GM21447 (cell line): ENCODE measurements at regions not wholly inside any gene's neighbourhood (a gene's known extent, or its start where the extent isn't known, plus 50 kb on each side); places are given as distances from the start of the nearest gene placed in this dataset.

Source experiments
- ATAC-seq: cut with Tn5 transposase; IDR thresholded peaks from one replicate; pipeline ENCODE4 v1.9.1; 2021; ENCODE audit not compliant: unreplicated experiment

DNA sequence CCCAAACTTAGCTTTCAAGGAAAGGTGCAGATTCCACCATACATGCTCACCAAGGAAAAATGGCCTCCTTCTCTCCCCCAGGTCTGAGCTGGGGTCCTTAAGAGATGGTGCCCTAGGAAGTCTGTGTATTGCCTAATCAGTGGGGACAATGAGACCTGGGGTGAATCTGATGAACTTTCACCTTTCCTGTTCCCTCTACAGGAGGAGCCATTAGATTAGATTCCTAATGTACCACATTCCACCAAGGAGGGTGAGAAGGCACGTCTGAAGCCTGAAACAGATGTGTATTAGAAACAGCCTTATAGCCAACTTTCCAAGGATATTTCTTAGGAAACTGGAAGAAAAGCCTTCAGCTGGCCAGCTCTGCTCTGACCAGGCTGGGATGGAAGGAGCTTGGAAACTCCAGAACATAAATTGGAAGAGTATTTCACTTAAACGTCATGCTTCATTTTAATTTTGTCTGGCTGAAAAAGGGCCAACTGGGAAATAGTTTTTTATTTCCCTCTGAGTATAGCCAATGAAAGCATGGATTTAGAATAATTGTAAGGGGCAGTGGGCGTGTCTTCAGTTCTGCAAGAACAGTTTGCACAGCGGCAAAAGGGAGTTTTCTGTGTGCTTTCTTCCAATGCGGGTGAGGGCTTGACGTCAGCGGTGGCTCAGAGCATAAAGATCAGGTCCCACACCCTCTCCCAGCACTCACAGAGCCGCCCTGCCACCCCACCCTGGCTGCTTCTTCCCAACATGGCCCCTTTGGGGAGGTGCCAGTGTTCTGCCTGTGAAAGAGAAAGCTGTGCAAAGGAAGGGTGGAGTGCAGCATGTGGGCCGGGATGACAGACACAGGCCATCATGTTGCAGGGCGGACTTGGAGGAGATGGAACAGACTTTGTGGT lies 210.9 kb downstream of the ESM1 start:
- no peak for ATAC-seq

DNA sequence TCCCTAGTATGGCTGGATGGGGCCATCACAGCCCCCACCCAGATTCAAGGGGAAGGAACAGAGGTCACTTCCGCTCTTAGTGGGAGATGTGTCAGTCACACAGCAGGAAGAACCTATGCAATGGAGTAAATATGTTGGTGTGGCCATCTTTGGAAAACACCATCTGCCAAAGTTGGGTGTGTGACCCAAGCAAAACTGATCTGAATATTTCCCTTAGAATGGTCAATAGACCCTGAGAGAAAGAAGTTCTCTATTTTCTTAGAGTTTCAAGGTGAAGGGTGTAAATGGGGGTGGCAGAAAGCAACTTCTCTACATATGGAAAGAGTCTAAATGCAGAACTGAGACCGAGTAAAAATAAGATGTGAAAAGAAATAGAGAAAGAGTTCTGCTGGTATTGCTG lies 212.7 kb downstream of the ESM1 start:
- no peak for ATAC-seq

DNA sequence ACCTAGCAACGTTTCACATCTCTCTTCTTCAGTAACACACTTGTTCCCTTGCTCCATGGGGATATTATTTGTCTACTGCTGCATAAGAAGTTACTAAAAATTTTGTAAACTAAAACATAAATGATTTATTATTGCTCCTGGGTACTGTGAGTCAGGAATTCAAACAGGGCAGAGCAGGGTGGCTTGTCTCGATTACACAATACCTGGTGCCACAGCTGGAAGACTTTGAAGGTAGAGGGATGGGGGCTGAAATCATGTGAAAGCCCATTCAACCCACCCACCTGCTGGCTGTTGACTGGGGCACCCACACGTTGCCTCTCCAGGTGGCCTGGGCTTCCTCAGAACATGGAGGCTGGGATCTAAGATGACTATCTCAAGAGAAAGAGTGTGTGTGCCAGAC lies 213.2 kb downstream of the ESM1 start:
- ATAC-seq, result no peak

DNA sequence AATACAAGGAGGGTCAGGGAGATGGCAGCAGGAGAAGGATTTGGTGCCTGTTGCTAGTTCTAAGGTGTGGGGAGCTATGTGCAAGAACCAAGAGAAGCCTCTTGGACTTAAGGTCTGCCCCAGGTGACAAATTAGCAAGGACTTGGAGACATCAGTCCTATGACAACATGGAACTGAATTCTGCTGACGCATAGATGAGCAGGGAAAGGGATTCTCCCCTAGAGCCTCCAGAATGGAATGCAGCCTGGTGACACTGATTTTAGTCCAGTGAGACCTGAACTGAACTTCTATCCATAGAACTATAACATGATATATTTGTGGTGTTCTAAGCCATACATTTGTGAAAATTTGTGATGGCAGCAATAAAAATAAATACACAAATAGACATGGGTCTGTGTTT lies 215.6 kb downstream of the ESM1 start:
- no peak for ATAC-seq

DNA sequence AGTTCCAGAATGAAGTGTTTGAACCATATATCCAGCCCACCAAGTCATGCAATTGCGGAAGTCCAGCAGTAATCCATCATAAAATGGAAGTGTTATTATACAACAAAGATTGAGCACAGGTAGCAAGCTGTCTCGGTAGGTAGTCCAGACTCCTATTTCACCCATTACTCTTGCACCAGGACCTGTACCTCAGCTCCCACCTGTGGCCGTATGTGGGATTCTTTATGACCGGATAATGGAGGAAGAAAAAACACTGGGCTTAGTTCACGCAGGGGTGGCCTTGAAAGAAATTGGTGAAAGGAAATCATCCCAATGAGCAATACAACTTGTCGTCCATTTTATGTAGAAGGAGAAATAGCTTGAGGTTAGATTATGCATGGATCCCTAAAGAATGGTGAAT lies 216.3 kb downstream of the ESM1 start:
- no peak for ATAC-seq

DNA sequence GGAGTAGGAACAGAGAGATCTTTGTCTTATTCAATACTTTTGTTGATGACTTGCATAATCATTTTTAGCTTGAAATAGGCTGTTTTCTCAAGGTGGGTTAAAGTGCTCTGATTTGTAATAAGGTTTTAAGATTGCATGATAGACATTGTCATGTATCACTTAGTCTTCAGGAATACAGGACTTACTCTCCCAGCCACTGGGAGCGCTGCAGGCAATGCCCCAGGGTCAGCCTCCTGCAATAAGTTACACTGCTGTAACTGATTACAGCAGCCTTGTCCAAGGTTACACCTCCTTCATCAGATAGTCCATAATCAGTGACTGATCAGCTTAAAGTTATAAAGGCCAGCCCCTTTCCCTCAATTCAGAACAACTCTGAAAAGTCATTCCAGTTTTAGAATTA lies 218.6 kb downstream of the ESM1 start:
- ATAC-seq, result no peak

DNA sequence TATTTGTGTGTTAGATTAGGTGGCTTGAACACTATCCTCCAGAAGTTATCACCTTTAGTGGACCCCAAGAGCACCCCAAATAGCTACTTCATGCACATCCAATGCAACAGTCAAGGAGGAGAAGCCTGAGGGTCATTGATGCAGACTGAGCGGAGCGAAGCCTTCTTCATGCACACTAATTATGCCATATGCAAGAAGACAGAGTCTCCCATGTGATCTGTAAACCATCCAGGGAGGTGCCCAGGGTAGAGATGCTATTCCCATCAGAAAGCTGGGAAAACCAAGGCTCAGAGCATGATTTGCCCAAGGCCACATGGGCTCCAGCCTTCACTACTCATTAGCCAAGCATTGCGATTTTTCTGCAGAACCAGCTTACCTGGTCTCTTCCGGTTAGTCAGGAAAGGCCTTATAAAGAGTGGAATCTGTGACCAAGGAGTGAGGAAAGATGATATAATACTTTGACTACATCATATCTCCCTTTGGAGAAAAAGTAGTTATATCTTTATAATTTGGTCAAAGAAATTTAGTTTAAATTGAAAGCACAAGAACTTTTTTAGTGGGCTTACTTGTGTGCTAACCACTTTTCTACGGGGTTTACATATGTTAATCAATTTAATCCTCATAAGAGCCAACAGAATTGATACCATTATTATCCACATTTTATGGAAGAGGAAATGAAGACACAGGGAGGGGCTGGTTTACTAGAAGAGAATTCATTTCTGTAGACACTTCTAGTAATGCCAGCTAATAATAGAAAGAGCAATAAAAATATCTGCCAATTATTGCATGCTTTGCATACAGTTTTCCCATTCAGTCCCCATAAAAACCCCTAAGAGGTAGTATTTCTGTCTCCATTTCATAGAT lies 220.0 kb downstream of the ESM1 start:
- ATAC-seq, result no peak

DNA sequence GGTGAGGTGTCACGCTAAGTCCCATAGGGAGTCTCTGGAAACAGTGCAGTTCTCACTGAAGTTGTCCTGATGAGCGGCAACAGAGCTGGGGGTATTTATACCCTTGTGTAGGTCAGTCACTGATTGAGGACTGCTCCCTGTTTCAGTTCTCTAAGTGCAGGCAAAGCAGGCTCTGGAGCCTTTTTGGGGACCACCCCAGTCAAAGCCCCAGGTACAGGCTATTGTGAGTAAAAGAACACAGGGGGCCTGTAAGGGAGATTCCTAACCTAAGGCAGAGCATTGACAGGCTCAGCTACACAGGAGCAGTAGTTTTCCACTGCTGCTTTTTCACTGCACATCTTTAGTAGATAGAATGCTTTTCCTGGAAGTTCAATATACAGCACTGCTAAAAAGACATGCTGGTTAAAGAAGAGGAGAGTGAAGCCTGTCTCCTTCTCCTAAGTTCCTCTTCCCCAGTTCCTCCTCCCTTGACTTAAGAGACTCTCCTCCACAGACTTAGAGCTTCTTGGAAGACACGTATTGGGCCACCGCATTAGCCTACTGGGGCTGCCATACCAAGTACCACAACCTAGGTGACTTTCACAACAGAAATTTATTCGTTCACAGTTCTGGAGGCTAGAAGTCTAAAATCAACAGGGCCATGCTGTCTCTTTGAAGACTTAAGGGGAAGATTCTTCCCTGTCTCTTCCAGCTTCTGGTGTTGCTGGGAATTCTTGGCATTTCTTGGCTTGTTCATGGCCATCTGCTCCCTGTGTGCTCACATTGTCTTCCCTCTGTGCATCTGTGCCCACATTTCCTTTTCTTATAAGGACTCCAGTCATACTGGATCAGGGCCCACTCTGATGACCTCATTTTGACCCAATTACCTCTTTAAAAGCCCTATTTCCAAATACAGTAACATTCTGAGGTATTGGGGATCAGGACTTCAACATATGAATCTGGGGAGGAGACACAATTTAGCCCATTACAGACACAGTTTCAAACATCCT lies 221.0 kb downstream of the ESM1 start:
- no peak for ATAC-seq

DNA sequence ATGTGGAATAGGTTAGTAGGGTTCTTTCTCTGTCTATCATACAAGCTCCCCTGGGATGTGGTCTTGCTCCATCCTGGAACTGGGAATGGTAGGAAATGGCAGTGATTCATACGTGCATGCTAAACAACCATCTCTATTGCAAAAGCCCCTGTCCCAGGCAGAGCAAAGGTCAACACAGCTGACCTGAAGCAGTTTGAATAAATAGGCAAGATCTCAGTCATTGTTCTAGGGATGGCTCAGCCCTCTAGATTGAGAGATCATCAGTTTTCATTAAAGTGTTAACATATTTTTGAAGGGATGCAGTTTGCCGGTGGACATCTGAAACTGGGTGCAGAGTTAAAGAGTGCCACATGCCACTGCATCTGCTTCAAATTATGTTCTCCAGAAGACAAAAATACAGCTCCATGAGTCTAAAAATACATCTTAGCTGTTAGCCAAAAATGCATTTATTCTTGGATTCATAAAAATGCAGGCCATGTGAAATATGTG lies 224.1 kb downstream of the ESM1 start:
- ATAC-seq, result no peak

DNA sequence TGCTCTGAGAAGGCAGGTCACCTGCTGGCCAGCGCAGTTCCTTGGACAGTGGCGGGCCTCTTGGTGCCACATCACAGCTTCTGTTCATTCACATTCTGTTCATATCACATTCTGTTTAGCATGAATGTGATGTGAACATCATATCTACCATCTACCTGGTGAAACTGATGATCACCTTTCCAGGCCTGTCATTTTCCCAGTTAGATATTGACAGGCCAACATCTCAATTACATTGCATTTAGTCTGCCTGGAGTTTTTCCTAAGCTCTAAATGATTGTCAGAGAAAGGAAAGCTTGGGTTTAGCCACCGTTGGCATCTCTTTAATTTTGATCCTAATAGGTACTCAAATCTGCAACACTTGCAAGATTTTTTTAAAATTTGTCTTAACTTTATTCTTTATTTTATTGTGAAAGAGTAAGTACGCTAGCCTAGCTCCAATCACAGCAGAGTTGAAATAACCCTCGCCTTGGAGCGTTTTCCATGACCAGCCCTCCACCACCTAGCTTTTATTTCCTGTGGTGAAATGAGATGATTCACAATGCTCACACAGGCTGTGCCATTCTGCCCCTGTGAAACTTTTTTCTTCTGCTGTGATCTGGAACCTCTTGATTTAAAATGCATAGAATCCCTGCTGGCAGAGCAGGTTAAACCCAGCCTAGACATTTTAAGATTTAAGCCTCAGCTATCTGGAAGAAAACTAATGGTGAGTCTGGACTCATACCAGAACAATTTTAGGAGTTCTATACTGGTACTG lies 225.0 kb downstream of the ESM1 start:
- ATAC-seq, result no peak

DNA sequence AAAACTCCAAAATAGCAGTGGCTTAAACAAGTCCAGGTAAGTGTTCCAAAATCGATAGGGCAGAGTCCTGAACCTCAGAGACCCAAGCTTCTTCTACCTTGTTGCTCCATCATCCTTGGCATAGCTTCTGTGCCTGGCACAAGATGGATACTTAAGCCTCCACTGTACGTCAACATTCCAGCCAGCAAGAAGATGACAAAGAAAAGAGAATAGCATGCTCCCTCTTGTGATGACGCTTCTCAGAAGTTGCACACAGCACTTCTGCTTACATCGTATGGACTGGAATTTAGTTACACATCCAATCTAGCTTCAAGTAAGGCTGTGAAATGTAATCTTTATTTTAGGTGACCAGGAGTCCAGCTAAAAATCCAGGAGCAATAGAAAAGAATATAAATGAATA lies 227.4 kb downstream of the ESM1 start:
- no peak for ATAC-seq

DNA sequence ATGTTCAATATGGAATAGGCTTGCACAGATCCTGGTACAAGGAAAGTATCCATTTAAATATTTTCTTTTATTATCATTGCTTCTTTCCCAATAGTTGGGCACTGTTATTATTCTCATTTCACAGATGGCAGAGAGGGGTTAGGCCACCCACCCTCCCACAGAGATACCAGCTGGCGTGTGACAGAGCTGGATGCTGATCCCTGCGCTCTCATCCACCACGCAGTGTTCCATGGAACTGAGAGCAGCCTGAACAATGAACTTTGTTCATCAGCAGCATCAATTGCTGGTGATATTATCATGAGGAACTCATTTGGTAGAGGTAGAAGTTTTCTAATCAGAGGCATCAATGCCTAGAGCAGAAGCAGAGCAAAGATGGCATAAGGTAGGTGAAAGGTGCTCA lies 227.9 kb downstream of the ESM1 start:
- ATAC-seq, result no peak

DNA sequence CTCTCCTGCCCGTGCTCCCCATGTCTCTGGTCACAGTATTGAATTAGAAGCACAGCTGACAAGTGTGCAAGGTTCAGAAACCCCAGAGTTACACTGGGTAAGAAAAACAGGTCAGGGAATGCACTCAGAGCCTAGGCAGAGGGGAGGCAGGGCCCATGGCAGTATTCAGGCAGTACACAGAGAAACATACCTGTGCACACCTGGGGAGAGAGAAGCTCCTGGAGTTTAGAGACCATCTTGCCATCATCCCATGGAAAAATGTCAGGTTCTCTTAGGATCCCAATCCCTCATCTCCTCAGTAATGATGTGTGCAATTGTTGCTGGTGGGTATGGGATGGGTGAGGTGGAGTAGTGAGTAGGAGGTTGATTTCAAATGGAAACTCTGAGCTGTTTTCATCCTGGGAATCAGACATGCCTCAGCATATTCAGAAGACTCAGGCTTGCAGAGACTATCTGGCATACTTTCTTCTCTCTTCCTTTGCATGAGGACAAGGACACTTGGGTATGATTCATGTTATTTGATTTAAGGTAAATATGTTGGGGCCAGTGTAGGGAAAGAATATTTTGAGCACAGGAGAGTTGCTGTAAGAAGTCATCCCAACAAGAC lies 228.5 kb downstream of the ESM1 start:
- no peak for ATAC-seq

DNA sequence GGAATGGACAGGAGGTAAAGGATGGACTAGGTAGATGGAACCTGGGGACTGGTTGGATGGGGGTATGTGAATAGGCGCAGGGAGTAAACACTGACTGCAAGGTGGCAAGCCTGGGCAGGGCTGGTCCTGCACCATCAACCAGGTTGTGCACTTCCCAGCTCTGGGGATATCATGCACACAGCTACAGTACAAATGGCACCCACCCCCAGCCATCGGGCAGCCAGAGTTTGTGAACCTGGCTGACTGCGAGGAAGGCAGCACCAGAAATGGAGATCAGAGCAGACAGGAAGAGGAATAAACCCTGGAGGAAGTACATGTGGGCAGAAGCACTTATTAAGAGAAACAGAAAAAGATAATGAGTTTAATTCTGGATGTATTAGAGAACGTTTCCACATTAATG lies 229.1 kb downstream of the ESM1 start:
- no peak for ATAC-seq

DNA sequence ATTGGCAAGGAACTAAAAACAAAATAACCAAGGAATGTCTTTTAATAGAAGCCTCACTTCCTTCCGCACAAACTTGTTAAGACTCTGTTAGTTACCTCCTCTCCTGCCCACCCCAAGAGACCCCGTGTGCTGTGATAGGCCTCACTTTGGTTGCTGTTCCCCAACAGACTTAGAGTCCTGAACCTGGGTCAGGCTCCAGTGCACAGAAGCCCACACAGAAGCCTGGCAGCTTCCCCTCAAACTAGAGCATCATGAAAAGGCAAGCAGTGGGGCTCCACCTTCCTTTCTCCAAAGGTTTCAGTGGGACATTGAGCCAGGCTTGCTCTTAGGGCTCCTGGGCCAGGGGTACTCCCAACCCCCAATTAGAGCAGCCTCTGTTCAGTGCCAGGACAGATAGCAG lies 230.5 kb downstream of the ESM1 start:
- no peak for ATAC-seq

DNA sequence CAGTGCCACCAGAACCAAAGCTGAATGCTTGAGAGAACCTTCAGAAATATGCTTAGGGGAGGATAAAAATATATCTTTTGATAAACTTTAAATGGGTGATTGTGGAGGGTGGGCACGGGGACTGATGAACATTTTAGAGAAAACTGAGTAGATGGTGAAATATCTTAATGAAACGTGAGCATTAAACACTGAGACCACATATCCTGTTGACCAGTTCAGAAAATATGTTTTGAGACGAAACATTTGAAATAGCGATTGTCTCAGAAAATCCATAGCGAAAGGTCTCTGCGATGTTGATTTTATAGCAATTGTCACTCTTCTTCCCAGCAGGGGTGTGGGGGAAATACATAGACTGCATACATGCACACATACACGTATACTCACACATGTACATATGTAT lies 231.0 kb downstream of the ESM1 start:
- ATAC-seq, result no peak

DNA sequence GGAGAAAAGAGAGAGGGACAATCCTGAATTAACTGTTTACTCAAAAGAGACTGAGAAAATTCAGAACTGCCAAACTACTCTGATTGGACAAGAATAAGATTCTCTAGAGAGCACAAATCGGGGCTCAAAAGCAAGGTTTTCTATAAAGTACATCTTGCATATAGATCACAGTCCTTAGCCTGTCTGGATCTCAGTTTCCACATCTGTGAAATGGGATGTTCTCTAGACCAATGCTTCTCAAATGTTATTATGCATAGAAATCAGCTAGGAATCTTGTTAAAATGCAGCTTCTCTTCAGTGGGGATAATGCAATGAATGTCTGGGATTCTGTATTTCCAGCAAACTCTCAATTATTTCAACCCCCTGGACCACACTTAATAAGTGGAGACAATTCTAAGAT lies 231.6 kb downstream of the ESM1 start:
- ATAC-seq, result no peak

DNA sequence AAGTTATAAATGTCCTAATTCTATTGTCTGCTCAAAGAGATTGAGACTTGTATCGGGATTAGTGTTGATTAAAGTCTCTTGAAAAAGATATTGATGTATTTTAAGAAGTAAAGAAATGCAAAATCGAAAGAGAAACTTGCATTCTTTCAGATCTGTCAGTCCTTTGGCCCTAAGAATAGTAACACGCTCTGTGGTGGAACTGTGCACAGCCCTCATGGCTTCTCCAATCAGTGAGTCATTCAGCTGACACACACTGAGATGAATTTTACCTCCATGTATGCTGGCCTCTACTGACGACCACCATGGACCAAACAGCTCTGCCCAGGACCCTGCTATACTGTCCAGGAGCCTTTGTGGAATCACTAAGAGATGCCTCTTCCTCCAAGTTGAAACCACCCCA lies 232.4 kb downstream of the ESM1 start:
- peak; percentile 97 for ATAC-seq

DNA sequence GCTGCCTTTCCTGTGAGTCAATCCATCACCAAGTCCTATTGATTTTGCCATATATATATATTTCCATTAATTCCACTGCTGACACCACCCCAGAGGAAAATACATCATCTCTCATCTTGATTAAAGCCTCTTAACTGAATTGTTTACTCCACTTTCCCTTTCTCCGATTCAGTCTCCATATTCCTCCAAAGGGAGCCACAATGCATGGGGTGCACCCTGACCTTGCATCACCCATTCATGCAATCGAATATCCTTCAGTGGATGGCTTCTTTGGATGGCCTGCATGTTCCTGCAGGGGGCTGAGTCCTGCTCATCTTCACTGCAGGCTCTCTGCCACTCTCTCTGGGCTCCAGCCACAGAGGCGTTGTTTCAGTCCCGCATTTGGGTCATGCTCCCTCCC lies 231.0 kb downstream of the SNX18 start:
- ATAC-seq, result no peak
